A673 (cell line): ENCODE measurements at regions not wholly inside any gene's neighbourhood (a gene's known extent, or its start where the extent isn't known, plus 50 kb on each side); places are given as distances from the start of the nearest gene placed in this dataset.
"Not testable (repeated sequence)": the region's sequence is repeated elsewhere in the genome, so short reads cannot be mapped to it uniquely, and the experiment has no call there.

Experiments
- EZH2 ChIP-seq: fragments of 200-600 bp; sonication (generic); IDR thresholded peaks from 2 replicates; pipeline ENCODE4 v1.6.1; 2017; ENCODE audit warnings: borderline replicate concordance, low read depth, mild to moderate bottlenecking, mixed read lengths, antibody characterized with exemption, low read length; ENCODE audit not compliant: poor library complexity, severe bottlenecking
- TF ChIP-seq, protein P1 (sequence below): fragments of 300-800, 200-600 bp; sonication (generic); conservative IDR thresholded peaks from 2 replicates; pipeline ENCODE4 v1.5.1; 2017; ENCODE audit warnings: low read depth, mild to moderate bottlenecking, antibody characterized with exemption, low read length, moderate library complexity, mixed read lengths

DNA sequence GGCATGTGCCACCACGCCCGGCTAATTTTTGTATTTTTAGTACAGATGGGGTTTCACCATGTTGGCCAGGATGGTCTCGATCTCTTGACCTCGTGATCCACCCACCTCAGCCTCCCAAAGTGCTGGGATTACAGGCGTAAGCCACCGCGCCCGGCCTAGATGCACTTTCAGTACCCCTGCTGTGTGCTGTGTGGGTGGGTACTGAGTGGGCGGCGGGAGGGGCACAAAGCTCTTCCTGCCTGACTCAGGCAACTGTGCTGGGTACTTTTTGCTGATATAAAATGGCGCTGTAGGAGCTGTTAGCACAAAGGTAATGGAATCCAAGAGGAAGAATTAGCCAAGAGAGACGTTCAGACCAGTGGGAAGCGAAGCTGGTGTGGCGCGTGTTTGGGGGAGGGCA is 79.6 kb upstream of the HES1 start:
- TF ChIP-seq, protein P1, sequence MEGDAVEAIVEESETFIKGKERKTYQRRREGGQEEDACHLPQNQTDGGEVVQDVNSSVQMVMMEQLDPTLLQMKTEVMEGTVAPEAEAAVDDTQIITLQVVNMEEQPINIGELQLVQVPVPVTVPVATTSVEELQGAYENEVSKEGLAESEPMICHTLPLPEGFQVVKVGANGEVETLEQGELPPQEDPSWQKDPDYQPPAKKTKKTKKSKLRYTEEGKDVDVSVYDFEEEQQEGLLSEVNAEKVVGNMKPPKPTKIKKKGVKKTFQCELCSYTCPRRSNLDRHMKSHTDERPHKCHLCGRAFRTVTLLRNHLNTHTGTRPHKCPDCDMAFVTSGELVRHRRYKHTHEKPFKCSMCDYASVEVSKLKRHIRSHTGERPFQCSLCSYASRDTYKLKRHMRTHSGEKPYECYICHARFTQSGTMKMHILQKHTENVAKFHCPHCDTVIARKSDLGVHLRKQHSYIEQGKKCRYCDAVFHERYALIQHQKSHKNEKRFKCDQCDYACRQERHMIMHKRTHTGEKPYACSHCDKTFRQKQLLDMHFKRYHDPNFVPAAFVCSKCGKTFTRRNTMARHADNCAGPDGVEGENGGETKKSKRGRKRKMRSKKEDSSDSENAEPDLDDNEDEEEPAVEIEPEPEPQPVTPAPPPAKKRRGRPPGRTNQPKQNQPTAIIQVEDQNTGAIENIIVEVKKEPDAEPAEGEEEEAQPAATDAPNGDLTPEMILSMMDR = not testable (repeated sequence)
- not testable (repeated sequence) for TF ChIP-seq EZH2
